ENCODE measurements at regions not wholly inside any gene's neighbourhood (a gene's known extent, or its start where the extent isn't known, plus 50 kb on each side); places are given as distances from the start of the nearest gene placed in this dataset.

DNA sequence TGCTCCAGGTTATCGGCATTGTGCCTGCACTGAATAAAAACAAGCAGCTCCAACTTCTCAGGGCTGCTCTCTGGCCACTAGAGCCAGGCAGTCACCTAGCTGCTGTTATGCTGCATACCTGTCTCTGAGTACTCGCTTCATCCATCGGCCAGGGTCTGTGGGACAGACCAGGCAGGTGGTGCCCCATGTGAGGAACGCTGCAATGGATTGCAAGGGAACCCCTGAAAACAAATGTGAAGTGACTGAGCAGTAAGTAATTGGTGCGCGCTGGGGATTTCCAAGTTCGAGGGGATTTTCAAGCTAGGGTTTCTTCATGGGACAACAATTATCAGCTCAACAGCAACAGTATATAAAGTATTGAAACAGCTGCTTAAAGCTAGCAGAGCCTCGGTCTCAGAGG, 965.3 kb downstream of the AACS start:
- TF ChIP-seq, protein P1, sequence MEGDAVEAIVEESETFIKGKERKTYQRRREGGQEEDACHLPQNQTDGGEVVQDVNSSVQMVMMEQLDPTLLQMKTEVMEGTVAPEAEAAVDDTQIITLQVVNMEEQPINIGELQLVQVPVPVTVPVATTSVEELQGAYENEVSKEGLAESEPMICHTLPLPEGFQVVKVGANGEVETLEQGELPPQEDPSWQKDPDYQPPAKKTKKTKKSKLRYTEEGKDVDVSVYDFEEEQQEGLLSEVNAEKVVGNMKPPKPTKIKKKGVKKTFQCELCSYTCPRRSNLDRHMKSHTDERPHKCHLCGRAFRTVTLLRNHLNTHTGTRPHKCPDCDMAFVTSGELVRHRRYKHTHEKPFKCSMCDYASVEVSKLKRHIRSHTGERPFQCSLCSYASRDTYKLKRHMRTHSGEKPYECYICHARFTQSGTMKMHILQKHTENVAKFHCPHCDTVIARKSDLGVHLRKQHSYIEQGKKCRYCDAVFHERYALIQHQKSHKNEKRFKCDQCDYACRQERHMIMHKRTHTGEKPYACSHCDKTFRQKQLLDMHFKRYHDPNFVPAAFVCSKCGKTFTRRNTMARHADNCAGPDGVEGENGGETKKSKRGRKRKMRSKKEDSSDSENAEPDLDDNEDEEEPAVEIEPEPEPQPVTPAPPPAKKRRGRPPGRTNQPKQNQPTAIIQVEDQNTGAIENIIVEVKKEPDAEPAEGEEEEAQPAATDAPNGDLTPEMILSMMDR (IDR thresholded peaks at IDR 0.05), result no peak
- TF ChIP-seq POLR2A (IDR thresholded peaks at IDR 0.05), result no peak
